GM12872 (cell line): ENCODE measurements at regions not wholly inside any gene's neighbourhood (a gene's known extent, or its start where the extent isn't known, plus 50 kb on each side); places are given as distances from the start of the nearest gene placed in this dataset.

ENCODE experiments used
- CTCF ChIP-seq: IDR thresholded peaks from 3 replicates; pipeline ENCODE4 v1.5.1; 2011; ENCODE audit warnings: low read depth, mild to moderate bottlenecking, low read length, moderate library complexity; ENCODE audit not compliant: insufficient read depth

- TF ChIP-seq CTCF, result no peak
Observed at GRCh38 chr4:159422019-159422418, 319.1 kb downstream of the RAPGEF2 start.

GRCh38 chr4:159422626-159423025, 319.7 kb downstream of the RAPGEF2 start:
- TF ChIP-seq CTCF, result no peak

GRCh38 chr4:159425737-159426305, 322.9 kb downstream of the RAPGEF2 start:
- TF ChIP-seq CTCF, result no peak

GRCh38 chr4:159428293-159428692, 325.4 kb downstream of the RAPGEF2 start:
- TF ChIP-seq CTCF, result no peak

GRCh38 chr4:159428975-159429692, 326.3 kb downstream of the RAPGEF2 start:
- TF ChIP-seq CTCF, result no peak

GRCh38 chr4:159429693-159430035, 326.8 kb downstream of the RAPGEF2 start:
- no peak for TF ChIP-seq CTCF

GRCh38 chr4:159430896-159431295, 328.0 kb downstream of the RAPGEF2 start:
- no peak for TF ChIP-seq CTCF
